GM12872 (cell line): ENCODE measurements at regions not wholly inside any gene's neighbourhood (a gene's known extent, or its start where the extent isn't known, plus 50 kb on each side); places are given as distances from the start of the nearest gene placed in this dataset.

Source experiments
- TF ChIP-seq, protein P1 (sequence below): IDR thresholded peaks from 3 replicates; pipeline ENCODE4 v1.5.1; 2011; ENCODE audit warnings: low read depth, mild to moderate bottlenecking, low read length, moderate library complexity; ENCODE audit not compliant: insufficient read depth

DNA sequence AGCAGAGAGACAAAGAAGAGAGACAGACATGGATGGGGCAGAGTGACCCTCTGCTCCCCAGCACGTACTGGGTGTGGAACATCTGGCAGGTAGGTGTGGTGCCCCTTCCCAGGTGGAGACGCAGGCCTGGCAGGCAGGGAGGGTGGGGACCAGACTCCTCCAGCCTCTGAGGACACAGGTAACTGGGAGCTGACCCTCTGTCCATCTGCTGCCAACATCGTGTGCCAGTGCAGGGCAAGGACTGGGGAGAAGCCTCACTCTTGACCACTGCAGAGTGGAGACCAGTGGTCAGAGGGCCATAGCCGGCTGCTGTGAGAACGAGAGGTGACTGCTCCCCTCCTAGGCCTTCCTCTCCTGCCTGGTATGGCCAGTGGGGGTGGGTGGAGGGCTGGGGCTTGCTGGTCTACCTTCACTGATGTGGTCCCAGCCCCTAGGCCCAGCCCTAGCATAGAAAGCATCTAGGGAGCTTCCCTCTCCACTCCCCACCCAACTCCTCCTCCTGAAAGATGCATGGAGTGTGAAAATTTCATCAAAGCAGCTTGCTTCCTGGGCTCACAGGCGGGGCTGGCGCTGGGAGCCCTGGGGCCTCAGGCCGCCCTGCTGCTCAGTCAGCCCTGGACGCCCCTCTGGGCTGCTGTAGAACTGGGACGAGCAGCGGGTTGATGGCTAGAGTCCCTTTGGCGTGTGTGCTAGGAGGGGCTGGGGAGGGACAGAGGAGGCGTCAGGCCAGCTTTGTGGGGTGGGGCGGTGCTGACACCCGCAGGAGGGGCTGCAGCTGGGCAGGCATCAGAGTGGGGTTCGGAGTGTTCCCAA, 90.3 kb downstream of the PLXNA1 start:
- TF ChIP-seq, protein P1, sequence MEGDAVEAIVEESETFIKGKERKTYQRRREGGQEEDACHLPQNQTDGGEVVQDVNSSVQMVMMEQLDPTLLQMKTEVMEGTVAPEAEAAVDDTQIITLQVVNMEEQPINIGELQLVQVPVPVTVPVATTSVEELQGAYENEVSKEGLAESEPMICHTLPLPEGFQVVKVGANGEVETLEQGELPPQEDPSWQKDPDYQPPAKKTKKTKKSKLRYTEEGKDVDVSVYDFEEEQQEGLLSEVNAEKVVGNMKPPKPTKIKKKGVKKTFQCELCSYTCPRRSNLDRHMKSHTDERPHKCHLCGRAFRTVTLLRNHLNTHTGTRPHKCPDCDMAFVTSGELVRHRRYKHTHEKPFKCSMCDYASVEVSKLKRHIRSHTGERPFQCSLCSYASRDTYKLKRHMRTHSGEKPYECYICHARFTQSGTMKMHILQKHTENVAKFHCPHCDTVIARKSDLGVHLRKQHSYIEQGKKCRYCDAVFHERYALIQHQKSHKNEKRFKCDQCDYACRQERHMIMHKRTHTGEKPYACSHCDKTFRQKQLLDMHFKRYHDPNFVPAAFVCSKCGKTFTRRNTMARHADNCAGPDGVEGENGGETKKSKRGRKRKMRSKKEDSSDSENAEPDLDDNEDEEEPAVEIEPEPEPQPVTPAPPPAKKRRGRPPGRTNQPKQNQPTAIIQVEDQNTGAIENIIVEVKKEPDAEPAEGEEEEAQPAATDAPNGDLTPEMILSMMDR: no peak

DNA sequence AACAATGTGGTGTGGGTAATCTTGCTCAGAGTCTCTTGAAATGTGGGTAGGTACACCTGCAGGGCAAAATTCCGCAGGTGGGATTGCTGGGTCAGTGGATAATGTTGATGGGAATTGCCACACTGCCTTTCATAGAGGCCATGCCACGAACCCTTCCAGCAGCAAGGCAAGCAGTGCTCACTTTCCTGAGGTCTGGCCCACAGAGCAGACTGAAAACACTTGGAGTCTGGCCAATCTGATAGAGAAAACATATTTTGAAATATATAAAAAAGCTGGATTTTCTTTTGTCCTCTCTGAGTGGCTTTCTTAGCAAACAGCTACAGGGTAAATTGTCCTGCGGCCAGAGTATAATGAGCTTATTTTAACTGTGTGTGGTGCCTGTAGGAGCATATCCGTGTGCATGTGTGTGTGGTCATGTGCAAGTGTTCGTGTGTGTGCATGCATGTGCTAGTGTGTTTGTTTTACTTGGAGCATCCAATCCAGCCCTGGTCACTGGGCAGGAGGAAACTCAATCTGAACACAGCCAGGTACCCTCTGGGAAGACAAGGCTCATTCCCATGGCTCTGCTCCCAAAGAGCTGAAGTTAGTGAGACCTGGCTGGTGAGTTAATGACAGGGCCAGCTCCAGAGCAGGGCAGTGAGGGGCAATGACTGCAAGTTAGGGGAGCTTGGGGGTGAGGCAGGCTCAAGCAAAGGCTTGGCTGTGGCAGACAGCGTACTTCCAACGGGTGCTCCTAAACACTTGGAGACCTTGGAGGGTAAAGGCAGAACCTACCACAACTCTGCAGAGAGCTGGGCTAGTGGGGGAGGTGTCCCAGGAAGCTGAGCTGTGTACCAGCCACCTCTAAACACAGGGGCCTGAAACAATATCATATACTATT, 91.3 kb downstream of the PLXNA1 start:
- TF ChIP-seq, protein P1: no peak

DNA sequence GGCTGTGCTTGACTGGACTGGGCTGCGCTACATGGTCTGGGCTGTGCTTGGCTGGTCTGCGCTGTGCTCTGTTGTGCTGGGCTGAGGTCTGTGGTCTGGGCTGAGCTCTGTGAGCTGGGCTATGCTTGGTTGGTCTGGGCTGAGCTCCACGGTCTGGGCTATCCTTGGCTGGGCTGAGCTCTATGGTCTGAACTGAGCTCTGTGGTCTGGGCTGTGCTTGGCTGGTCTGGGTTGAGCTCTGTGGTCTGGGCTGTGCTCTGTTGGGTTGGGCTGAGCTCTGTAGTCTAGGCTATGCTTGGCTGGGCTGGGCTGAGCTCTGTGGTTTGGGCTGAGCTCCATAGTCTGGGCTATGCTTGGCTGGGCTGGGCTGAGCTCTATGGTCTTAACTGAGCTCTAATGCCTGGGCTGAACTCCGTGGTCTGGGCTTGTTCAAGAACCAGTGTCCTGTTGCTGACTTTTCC, 92.0 kb downstream of the PLXNA1 start:
- TF ChIP-seq, protein P1: no peak

DNA sequence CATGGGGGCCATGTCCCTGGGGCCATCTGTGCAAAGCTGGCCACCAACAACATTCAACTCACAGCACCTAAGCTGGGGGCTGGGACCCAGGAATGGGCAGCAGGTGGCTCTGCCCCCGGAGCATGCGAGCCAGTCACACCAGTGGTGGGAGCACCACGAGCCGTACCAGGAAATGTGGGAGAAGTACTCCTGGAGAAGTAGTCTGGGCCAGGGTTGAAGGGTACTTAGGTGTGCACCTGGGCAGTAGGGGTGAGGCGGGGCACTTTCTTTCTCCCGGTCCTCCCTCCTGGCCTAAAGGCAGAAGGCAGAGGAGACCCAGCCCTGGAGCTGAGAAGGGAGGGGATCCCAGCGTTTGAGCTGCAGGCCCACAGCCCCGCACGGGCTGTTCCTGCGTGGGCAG, 94.2 kb downstream of the PLXNA1 start:
- TF ChIP-seq, protein P1: no peak

DNA sequence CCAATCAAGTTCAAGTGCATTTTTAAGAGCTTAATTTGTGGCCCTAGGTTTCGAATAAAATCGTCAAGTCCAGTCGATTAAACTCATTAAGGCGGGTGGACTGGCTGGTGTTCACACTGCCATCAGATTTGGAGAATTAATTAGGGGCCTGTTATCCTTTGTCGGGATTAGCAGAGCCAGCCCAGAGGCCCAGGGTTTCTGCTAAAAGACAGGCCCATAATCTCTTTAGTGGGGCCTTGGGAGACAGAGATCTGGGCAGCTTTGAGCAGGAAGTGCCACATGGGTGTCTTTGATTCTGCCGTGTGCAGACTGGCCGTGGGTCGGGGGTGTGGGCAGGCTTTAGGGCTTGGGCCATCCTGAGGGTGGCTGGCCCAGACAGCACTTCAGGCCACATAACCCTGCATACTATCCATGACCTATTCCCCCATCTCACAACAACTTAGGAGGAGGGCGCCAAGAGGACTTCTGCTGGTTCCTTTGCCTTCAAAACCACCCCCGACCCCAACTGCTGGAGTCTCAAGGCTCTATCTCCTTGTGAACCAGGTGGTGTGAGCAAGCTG, 94.7 kb downstream of the PLXNA1 start:
- TF ChIP-seq, protein P1: no peak

DNA sequence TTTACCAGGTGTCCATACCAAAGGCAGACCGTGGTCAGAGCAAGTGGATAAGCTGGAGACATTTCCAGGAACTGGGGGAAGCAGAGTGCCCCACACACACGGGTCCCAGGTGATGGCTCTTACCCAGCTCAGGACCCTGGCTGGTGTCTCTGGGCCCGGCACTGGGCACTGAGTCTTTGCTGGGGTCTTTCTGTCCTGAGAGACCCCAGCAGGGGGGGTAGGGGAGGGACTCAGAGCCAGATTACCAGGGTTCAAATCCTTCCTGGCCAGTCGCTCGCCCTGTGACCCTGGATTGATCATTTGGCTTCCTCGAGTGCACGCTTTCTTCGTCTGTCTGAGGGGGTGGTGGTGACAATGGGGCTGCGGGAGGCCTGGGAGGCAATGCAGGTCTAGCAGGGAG, 95.7 kb downstream of the PLXNA1 start:
- TF ChIP-seq, protein P1: no peak

DNA sequence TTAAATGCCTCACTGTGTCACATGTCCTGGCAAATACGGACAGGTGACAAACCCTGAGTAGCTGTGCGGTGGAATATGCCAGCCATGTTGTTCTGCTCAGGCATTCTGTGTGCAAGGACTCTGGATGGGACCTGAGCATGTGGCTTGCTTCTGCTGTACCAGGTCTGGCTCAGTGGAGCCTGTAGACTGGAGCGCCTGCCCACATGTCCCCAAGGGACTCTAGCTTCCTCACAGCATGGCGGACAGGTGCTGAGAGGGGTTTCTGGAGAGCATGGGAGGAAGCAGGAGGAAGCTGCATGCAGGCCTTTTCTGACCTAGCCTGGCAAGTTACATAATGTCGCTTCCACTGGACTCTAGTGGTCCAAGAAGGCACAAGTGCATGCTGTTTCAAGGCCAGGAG, 96.3 kb downstream of the PLXNA1 start:
- TF ChIP-seq, protein P1: no peak
